ENCODE measurements at regions not wholly inside any gene's neighbourhood (a gene's known extent, or its start where the extent isn't known, plus 50 kb on each side); places are given as distances from the start of the nearest gene placed in this dataset.

DNA sequence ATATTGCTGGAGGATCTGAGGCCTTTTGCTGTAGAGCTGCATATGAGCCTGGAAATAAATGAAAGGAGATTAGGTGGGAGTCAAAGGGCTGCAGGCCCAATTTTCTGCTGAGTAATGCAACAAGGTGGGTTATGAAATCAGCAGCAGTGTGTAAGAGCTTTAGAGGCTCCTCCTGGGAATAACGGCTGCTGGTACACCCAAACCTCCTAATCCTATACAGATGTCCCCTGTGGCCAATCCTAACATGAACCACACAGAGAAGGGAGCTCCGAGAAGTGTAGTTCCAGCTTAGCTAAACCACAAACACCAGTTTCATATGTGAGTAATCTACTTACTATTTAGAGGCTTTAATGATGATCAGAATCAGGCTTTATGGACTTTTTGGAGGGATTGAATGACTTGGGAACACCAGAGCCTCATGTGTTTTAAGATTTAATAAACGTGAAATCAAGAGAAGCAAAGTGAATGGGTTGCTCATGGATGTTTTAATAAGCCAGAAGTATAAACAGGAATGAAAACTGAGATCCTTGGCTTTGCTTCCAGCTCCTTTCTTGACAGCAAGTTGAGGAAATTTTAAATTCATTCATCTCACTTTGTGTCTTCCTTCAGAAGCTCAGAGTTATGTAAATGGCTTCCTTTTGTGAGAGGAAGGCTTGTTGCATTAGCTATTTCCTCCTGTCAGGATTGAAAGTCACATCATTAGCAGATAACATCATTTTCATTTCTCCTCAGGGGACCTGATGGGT lies 437.5 kb downstream of the TMEM232 start:
- DNase-seq (ENCODE audit: low read depth) (no peak), FAIRE-seq (no peak)
- Histone ChIP-seq H3K4me3 (ENCODE audit: low read depth, low read length) (no peak overlapping the region), H3K27me3 (ENCODE audit: control insufficient read depth, insufficient read depth, low read length) (no peaks in the 10 kb centered on the region), H3K36me3 (ENCODE audit: control insufficient read depth, insufficient read depth, low read length) (no peaks in the 10 kb centered on the region)
- TF ChIP-seq, protein P1, sequence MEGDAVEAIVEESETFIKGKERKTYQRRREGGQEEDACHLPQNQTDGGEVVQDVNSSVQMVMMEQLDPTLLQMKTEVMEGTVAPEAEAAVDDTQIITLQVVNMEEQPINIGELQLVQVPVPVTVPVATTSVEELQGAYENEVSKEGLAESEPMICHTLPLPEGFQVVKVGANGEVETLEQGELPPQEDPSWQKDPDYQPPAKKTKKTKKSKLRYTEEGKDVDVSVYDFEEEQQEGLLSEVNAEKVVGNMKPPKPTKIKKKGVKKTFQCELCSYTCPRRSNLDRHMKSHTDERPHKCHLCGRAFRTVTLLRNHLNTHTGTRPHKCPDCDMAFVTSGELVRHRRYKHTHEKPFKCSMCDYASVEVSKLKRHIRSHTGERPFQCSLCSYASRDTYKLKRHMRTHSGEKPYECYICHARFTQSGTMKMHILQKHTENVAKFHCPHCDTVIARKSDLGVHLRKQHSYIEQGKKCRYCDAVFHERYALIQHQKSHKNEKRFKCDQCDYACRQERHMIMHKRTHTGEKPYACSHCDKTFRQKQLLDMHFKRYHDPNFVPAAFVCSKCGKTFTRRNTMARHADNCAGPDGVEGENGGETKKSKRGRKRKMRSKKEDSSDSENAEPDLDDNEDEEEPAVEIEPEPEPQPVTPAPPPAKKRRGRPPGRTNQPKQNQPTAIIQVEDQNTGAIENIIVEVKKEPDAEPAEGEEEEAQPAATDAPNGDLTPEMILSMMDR (IDR thresholded peaks at IDR 0.05; ENCODE audit: insufficient read depth, low read length, severe bottlenecking), result no peak

- FAIRE-seq (no peak), DNase-seq (ENCODE audit: low read depth) (no peak)
- no peaks in the 10 kb centered on the region for H3K36me3 ChIP-seq (ENCODE audit: control insufficient read depth, insufficient read depth, low read length)
- no peak overlapping the region for H3K4me3 ChIP-seq (ENCODE audit: low read depth, low read length)
- TF ChIP-seq, protein P1 (IDR thresholded peaks at IDR 0.05; ENCODE audit: insufficient read depth, low read length, severe bottlenecking), result no peak
- H3K27me3 ChIP-seq (ENCODE audit: control insufficient read depth, insufficient read depth, low read length), result no peaks in the 10 kb centered on the region
Observed at GRCh38 chr5:110289512-110289810, 437.0 kb downstream of the TMEM232 start.

GRCh38 chr5:110290542-110290941 lies 435.9 kb downstream of the TMEM232 start:
- TF ChIP-seq, protein P1 (IDR thresholded peaks at IDR 0.05; ENCODE audit: insufficient read depth, low read length, severe bottlenecking), result no peak
- Histone ChIP-seq H3K4me3 (ENCODE audit: low read depth, low read length) (no peak overlapping the region), H3K27me3 (ENCODE audit: control insufficient read depth, insufficient read depth, low read length) (no peaks in the 10 kb centered on the region), H3K36me3 (ENCODE audit: control insufficient read depth, insufficient read depth, low read length) (no peaks in the 10 kb centered on the region)
- no peak for FAIRE-seq
- DNase-seq (ENCODE audit: low read depth), result no peak

DNA sequence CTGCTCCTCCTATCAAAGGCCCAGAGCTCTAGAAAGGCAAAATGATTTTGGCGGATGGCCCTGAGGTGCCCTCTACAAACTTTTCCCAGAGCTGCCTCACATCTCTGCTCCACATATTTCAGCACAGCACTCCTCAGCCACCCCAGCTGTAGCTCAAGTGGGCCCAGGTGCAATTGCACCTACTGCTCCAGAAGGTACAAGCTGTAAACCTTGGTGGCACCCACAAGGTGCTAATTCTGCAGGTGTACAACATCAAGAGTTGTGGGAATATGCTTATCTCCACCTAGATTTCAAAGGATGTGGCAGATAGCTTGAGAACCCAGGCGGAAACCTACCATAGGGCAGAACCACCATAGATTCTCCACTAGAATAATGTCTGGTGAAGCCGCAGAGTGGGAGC lies 432.2 kb downstream of the TMEM232 start:
- Histone ChIP-seq H3K36me3 (ENCODE audit: control insufficient read depth, insufficient read depth, low read length) (no peaks in the 10 kb centered on the region), H3K4me3 (ENCODE audit: low read depth, low read length) (no peak overlapping the region), H3K27me3 (ENCODE audit: control insufficient read depth, insufficient read depth, low read length) (no peaks in the 10 kb centered on the region)
- TF ChIP-seq, protein P1 (IDR thresholded peaks at IDR 0.05; ENCODE audit: insufficient read depth, low read length, severe bottlenecking), result no peak
- no peak for DNase-seq (ENCODE audit: low read depth)
- FAIRE-seq, result no peak

DNA sequence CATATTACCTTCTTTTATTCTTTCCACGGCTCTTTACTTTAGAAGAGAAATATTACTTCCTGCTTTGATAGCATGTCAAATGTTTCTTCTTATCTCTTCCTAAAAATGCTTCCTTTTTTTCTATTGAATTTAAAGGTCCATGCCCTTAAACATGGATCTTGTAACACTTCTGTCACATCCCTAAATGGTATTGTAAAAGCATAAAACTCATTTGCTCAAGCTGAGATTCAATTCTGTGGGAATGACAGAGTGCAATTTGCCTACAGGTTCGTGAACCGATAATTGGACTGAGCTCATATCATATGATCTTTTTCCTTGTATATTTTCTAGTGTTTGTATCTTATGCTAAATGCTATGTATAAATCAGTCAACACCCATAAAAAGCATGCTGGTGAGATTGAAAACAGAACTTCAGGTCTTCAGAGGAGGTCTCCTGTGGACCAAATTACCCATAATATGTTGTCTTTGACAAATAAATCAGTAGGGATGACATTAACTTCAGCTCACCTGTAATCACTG lies 429.3 kb downstream of the TMEM232 start:
- no peak for DNase-seq (ENCODE audit: low read depth)
- Histone ChIP-seq H3K27me3 (ENCODE audit: control insufficient read depth, insufficient read depth, low read length) (no peaks in the 10 kb centered on the region), H3K36me3 (ENCODE audit: control insufficient read depth, insufficient read depth, low read length) (no peaks in the 10 kb centered on the region), H3K4me3 (ENCODE audit: low read depth, low read length) (no peak overlapping the region)
- no peak for FAIRE-seq
- TF ChIP-seq, protein P1 (IDR thresholded peaks at IDR 0.05; ENCODE audit: insufficient read depth, low read length, severe bottlenecking), result no peak

DNA sequence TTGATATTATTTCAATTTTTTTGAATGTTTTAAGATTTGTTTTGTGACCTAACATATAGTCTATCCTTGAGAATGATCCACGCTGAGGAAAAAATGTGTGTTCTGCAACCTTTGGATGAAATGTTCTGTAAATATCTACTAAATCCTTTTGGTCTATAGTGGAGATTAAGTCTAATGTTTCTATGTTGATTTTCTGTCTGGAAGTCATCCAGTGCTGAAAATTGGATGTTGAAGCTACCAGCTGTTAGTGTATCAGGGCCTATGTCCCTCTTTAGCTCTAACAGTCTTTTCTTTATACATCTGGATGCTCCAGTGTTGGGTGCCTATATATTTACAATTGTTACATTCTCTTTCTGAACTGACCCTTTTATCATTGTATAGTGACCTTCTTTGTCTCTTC lies 422.3 kb downstream of the TMEM232 start:
- Histone ChIP-seq H3K27me3 (ENCODE audit: control insufficient read depth, insufficient read depth, low read length) (no peaks in the 10 kb centered on the region), H3K36me3 (ENCODE audit: control insufficient read depth, insufficient read depth, low read length) (no peaks in the 10 kb centered on the region), H3K4me3 (ENCODE audit: low read depth, low read length) (no peak overlapping the region)
- no peak for FAIRE-seq
- TF ChIP-seq, protein P1 (IDR thresholded peaks at IDR 0.05; ENCODE audit: insufficient read depth, low read length, severe bottlenecking), result no peak
- DNase-seq (ENCODE audit: low read depth), result no peak
